Motor neuron (in vitro differentiated cells): ENCODE measurements at regions not wholly inside any gene's neighbourhood (a gene's known extent, or its start where the extent isn't known, plus 50 kb on each side); places are given as distances from the start of the nearest gene placed in this dataset.

Experiments
- ATAC-seq, 8 experiments: fragments of 200-7000 bp; cut with Tn5 transposase; replicated peaks in 6 of 8; 2 replicates each; pipeline ENCODE4 v1.8.0; 2021; ENCODE audit warnings: mild to moderate bottlenecking in 8 of 8, moderate library complexity in 8 of 8
- H3K27ac ChIP-seq, 2 donors: fragments of 250-450 bp; sonication (Bioruptor Pico); 2 replicates each; pipeline ENCODE4 v1.9.0; 2021; ENCODE audit warnings: antibody characterized with exemption in 2 of 2, mild to moderate bottlenecking in 2 of 2, moderate library complexity in 1 of 2
- H3K4me1 ChIP-seq, 2 donors: fragments of 250-450 bp; sonication (Bioruptor Pico); replicated peaks in 1 of 2; 2 replicates each; pipeline ENCODE4 v1.6.1; 2021; ENCODE audit warnings: antibody characterized with exemption in 2 of 2, mild to moderate bottlenecking in 2 of 2, moderate library complexity in 1 of 2
- H3K4me3 ChIP-seq, 5 donors: fragments of 250-450 bp; sonication (Bioruptor Pico); 2 replicates each; pipeline ENCODE4 v1.9.0; 2021; ENCODE audit warnings: antibody characterized with exemption in 5 of 5, mild to moderate bottlenecking in 5 of 5, moderate library complexity in 4 of 5
- WGBS, 10 experiments: fragments of 450-650 bp; shearing (Covaris generic); methylation state at CpG; one replicate each; pipeline ENCODE4 v1.0.0; 2022; 5-methylcytosine and 5-hydroxymethylcytosine counted together
- in situ Hi-C, 9 experiments: fragments of 400-800 bp; cut with MboI; loops; one replicate each; pipeline ENCODE4 v1.15.0; 2021; ENCODE audit warnings: low sequenced_read_pairs in 9 of 9, low pct_unique_long_range_greater_than_20kb in 2 of 9; ENCODE audit not compliant: unreplicated experiment in 9 of 9

GRCh38 chr4:176919631-176920030 is 126.9 kb upstream of the VEGFC start:
- ATAC-seq = no peak
- in situ Hi-C loops = no loop called here
- Histone ChIP-seq H3K4me3 (no peak overlapping the region), H3K27ac (no peak overlapping the region), H3K4me1 (no peaks in the 10 kb centered on the region)
- WGBS, 10 experiments = 40 to 100% (median 88%) methylated on average over 1 to 2 of the region's 2 CpGs; no CpG with 5 or more reads in 1 of the 10 experiments

- Histone ChIP-seq H3K4me1 (no peaks in the 10 kb centered on the region), H3K4me3 (no peak overlapping the region), H3K27ac (no peak overlapping the region)
- WGBS, 10 experiments = 8 to 83% (median 39%) methylated on average over 2 to 4 of the region's 4 CpGs
- in situ Hi-C loops = no loop called here
- ATAC-seq = peak in 5 of 8 experiments; percentile 24 to 93 (median 49)
Measured at GRCh38 chr4:176920694-176921093, 128.0 kb upstream of the VEGFC start.

DNA sequence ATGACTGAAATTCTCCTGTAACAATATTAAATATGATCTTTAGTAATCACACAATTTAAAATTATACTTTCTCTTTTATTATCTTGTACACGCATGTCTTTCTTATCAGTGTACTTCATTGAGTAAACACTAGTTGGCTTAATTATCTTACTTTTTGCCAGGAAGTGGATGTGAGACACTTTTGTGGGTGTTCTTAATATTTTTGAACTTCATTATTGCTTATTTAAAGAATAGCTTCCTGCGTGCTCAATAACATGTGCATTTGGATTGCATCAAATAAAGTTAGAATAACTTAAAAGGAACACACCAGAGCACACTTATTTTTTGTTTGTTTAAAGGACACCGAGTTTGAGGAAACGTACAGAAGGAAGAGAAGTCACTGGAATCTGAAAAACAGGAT is 128.5 kb upstream of the VEGFC start:
- Histone ChIP-seq H3K27ac (no peak overlapping the region), H3K4me1 (no peaks in the 10 kb centered on the region), H3K4me3 (no peak overlapping the region)
- ATAC-seq = no peak
- in situ Hi-C loops = no loop called here
- 86 to 100% (median 91%) methylated on average over 2 to 4 of the region's 4 CpGs for WGBS, 10 experiments

DNA sequence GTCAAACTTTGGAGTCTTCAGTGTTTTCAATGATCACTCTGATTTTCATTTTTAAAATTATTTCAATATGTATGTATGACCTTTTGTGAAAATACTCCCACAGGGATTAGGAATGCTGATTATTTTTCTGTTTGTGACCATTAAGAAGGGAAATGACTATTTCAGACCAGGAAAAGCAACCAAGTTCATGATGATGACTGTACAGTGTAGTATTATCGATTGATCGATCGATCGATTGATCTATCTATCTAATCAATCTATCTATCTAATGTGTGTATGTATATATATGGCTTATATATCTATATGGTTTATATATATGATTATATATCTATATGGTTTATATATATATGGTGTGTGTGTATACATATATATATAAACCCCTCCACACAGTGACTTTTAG is 131.5 kb upstream of the VEGFC start:
- Histone ChIP-seq H3K4me3 (no peak overlapping the region), H3K4me1 (no peaks in the 10 kb centered on the region), H3K27ac (no peak overlapping the region)
- no peak for ATAC-seq
- 93 to 100% (median 100%) methylated on average over 1 to 4 of the region's 4 CpGs; no CpG with 5 or more reads in 1 of the 10 experiments for WGBS, 10 experiments
- in situ Hi-C loops = no loop called here

DNA sequence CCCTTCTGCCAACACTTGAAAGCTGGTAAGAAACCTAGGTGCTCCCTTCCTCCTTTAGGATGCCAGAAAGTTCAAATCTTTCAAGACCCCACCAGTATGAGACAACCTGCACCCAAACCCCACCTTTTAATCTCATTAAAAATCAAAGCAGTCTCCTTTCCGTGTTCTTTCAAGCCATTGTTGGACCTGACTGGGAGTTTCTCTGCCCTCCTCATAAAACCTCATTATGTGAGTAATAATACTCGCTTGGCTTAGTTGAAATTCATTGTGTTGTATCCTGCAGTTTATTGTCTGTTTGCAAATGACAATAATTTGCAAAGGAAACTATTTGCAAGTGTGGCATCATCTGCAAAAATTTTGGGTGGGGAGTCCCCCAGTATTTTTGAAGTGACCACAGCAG is 133.2 kb upstream of the VEGFC start:
- Histone ChIP-seq H3K27ac (no peak overlapping the region), H3K4me1 (no peaks in the 10 kb centered on the region), H3K4me3 (no peak overlapping the region)
- WGBS, 10 experiments = 17 to 80% (median 50%) methylated on average over 1 to 2 of the region's 2 CpGs; no CpG with 5 or more reads in 1 of the 10 experiments
- ATAC-seq = no peak
- in situ Hi-C loops = no loop called here

- H3K4me3 ChIP-seq = no peak overlapping the region
- H3K27ac ChIP-seq = no peak overlapping the region
- 88 to 100% (median 100%) methylated on average over 1 of the region's 1 CpG; no CpG with 5 or more reads in 2 of the 10 experiments for WGBS, 10 experiments
- in situ Hi-C loops = no loop called here
- no peak for ATAC-seq
- H3K4me1 ChIP-seq = no peaks in the 10 kb centered on the region
Measured at GRCh38 chr4:176927117-176927516, 134.4 kb upstream of the VEGFC start.

- H3K27ac ChIP-seq = no peak overlapping the region
- ATAC-seq = peak in 3 of 8 experiments; percentile 27 to 95 (median 69)
- no peaks in the 10 kb centered on the region for H3K4me1 ChIP-seq
- WGBS, 10 experiments = 0 to 91% (median 78%) methylated on average over 1 to 2 of the region's 2 CpGs
- H3K4me3 ChIP-seq = no peak overlapping the region
- in situ Hi-C loops = no loop called here
Measured at GRCh38 chr4:176927664-176928063, 134.9 kb upstream of the VEGFC start.

- Histone ChIP-seq H3K27ac (no peak overlapping the region), H3K4me1 (no peaks in the 10 kb centered on the region), H3K4me3 (no peak overlapping the region)
- WGBS, 10 experiments = 39 to 83% (median 59%) methylated on average over 2 to 4 of the region's 4 CpGs
- no peak for ATAC-seq
- in situ Hi-C loops = no loop called here
Measured at GRCh38 chr4:176939445-176939844, 146.7 kb upstream of the VEGFC start.

- H3K27ac ChIP-seq = no peak overlapping the region
- 0 to 40% (median 0%) methylated on average over 1 of the region's 1 CpG; no CpG with 5 or more reads in 3 of the 10 experiments for WGBS, 10 experiments
- H3K4me3 ChIP-seq = no peak overlapping the region
- in situ Hi-C loops = no loop called here
- ATAC-seq = no peak
- no peaks in the 10 kb centered on the region for H3K4me1 ChIP-seq
Measured at GRCh38 chr4:176945334-176945733, 152.6 kb upstream of the VEGFC start.

DNA sequence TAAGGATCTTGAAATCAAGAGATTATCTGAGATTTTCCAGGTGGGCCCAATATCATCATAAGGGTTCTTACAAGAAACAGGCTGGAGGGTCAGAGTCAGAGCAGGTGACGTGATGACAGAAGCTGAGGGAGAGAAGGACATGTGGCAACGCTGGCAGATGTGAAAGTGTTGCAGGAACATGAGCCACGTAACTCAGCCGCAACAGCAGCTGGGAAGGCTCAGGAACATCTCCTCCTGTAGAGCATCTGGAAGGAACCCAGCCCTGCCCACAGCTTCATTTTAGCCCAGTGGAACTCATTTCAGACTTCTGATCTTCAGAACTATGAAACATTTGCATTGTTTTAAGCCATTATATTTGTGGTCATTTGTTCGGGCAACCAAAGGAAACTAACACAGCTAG is 156.3 kb upstream of the VEGFC start:
- no peaks in the 10 kb centered on the region for H3K4me1 ChIP-seq
- in situ Hi-C loops = no loop called here
- 67 to 100% (median 87%) methylated on average over 1 to 5 of the region's 5 CpGs; no CpG with 5 or more reads in 4 of the 10 experiments for WGBS, 10 experiments

DNA sequence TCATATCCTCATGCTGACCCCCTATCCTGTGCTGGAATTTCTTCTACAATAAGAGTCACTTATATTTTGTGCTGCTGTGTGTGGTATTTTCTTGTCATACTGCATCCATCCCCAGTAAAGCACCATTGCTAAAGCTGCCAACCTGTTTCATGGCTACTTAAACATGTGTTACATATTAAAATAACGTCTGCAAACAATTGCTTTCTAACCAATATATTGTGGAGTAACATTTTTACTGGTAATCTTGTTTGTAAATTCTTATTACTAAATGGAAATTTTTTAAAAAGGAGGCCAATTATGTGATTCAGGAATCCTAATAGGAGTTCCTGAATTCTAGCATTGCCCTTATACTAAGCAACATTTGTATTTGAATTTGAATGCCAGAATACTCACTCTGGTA is 160.3 kb upstream of the VEGFC start:
- no peak for ATAC-seq
- in situ Hi-C loops = no loop called here
- Histone ChIP-seq H3K4me1 (no peaks in the 10 kb centered on the region), H3K27ac (no peak overlapping the region), H3K4me3 (no peak overlapping the region)
- WGBS, 10 experiments = 20 to 100% (median 83%) methylated on average over 1 of the region's 1 CpG; no CpG with 5 or more reads in 4 of the 10 experiments

More for the DNA sequence above, 156.3 kb upstream of the VEGFC start:
- peak in 1 of 8 experiments; percentile 96 for ATAC-seq
- no peak overlapping the region for H3K27ac ChIP-seq
- H3K4me3 ChIP-seq = no peak overlapping the region

DNA sequence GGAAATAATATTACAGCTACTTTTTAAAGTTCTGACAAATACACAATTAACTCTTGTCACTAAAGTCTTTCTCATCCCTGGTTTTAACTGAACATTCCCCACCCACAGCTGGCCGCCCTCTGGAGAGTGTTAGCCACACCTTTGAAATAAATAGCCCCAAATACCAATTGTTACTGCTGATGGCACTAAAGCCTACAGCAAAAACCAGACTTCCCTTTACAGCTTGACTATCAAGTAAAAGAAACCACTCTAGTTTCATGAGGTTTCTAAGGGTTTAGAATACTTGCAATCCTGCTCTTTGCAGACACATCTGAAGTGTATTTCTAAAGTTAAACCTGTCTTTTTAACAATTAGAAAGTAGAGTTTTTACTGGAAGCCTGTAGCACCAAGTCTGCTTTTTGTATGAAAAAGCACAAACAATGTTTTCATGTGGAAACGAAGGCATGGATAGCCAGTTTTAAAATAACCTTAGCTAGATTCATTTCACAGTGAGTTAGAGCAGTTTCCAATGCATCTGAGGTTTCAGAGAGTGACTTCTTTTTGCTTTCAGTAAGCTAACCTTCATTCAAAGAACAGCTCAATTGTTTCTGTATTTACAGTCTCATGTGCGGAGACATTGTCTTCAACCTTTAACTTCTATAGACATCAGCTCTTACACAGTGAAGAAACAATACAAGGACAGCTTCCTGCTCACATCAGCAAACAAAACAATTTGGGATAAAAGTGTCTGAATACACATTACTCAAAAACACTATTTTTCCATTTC is 164.8 kb upstream of the VEGFC start:
- WGBS, 10 experiments = 60 to 100% (median 79%) methylated on average over 1 to 3 of the region's 3 CpGs

GRCh38 chr4:176959980-176960379 is 167.3 kb upstream of the VEGFC start:
- no peak for ATAC-seq
- in situ Hi-C loops = no loop called here

More for the DNA sequence above, 164.8 kb upstream of the VEGFC start:
- H3K4me1 ChIP-seq = no peaks in the 10 kb centered on the region
- in situ Hi-C loops = no loop called here
- H3K4me3 ChIP-seq = no peak overlapping the region
- H3K27ac ChIP-seq = no peak overlapping the region
- ATAC-seq = no peak

GRCh38 chr4:176963121-176963520 is 170.4 kb upstream of the VEGFC start:
- in situ Hi-C loops = no loop called here
- Histone ChIP-seq H3K27ac (no peak overlapping the region), H3K4me3 (no peak overlapping the region), H3K4me1 (no peaks in the 10 kb centered on the region)
- ATAC-seq = no peak
- 0 to 100% (median 46%) methylated on average over 1 to 2 of the region's 2 CpGs for WGBS, 10 experiments

More at GRCh38 chr4:176959980-176960379, 167.3 kb upstream of the VEGFC start:
- no peaks in the 10 kb centered on the region for H3K4me1 ChIP-seq
- 75 to 100% (median 97%) methylated on average over 1 to 5 of the region's 5 CpGs; no CpG with 5 or more reads in 1 of the 10 experiments for WGBS, 10 experiments
- H3K27ac ChIP-seq = no peak overlapping the region
- H3K4me3 ChIP-seq = no peak overlapping the region
